ENCODE measurements at regions not wholly inside any gene's neighbourhood (a gene's known extent, or its start where the extent isn't known, plus 50 kb on each side); places are given as distances from the start of the nearest gene placed in this dataset.

GRCh38 chrX:121135488-121136207, 88.2 kb downstream of the GLUD2 start:
- DNase-seq (ENCODE audit: low read depth, low spot score): no peak
- TF ChIP-seq CTCF (conservative IDR thresholded peaks at IDR 0.05): no peak
- H3K27ac Mint-ChIP-seq (ENCODE audit: unreplicated experiment): no peak overlapping the region
- peaks cover 3% of the 10 kb centered on the region for H3K36me3 Mint-ChIP-seq (ENCODE audit: low read depth)
- no peaks in the 10 kb centered on the region for H3K27me3 Mint-ChIP-seq (ENCODE audit: low read depth)
- H3K9me3 Mint-ChIP-seq: peaks cover 4% of the 10 kb centered on the region
- H3K4me1 Mint-ChIP-seq: peaks cover 6% of the 10 kb centered on the region
- H3K4me3 Mint-ChIP-seq: no peak overlapping the region

GRCh38 chrX:121146059-121146628, 98.7 kb downstream of the GLUD2 start:
- no peak overlapping the region for H3K4me3 Mint-ChIP-seq
- no peak overlapping the region for H3K27ac Mint-ChIP-seq (ENCODE audit: unreplicated experiment)
- peaks cover 8% of the 10 kb centered on the region for H3K9me3 Mint-ChIP-seq
- no peaks in the 10 kb centered on the region for H3K27me3 Mint-ChIP-seq (ENCODE audit: low read depth)
- peaks cover 38% of the 10 kb centered on the region for H3K4me1 Mint-ChIP-seq
- H3K36me3 Mint-ChIP-seq (ENCODE audit: low read depth): no peaks in the 10 kb centered on the region
- TF ChIP-seq CTCF (conservative IDR thresholded peaks at IDR 0.05): no peak
- no peak for DNase-seq (ENCODE audit: low read depth, low spot score)

- H3K27me3 Mint-ChIP-seq (ENCODE audit: low read depth): no peaks in the 10 kb centered on the region
- H3K27ac Mint-ChIP-seq (ENCODE audit: unreplicated experiment): peak overlapping the region; percentile 82
- no peak for DNase-seq (ENCODE audit: low read depth, low spot score)
- peaks cover 23% of the 10 kb centered on the region for H3K4me1 Mint-ChIP-seq
- no peak for TF ChIP-seq CTCF (conservative IDR thresholded peaks at IDR 0.05)
- no peak overlapping the region for H3K4me3 Mint-ChIP-seq
- H3K9me3 Mint-ChIP-seq: peaks cover 14% of the 10 kb centered on the region
- H3K36me3 Mint-ChIP-seq (ENCODE audit: low read depth): peaks cover 7% of the 10 kb centered on the region
Observed at GRCh38 chrX:121150217-121150616, 102.8 kb downstream of the GLUD2 start.

GRCh38 chrX:121151293-121151692, 103.9 kb downstream of the GLUD2 start:
- no peak overlapping the region for H3K27ac Mint-ChIP-seq (ENCODE audit: unreplicated experiment)
- no peaks in the 10 kb centered on the region for H3K27me3 Mint-ChIP-seq (ENCODE audit: low read depth)
- no peak overlapping the region for H3K4me3 Mint-ChIP-seq
- DNase-seq (ENCODE audit: low read depth, low spot score): no peak
- H3K9me3 Mint-ChIP-seq: peaks cover 14% of the 10 kb centered on the region
- no peak for TF ChIP-seq CTCF (conservative IDR thresholded peaks at IDR 0.05)
- peaks cover 7% of the 10 kb centered on the region for H3K36me3 Mint-ChIP-seq (ENCODE audit: low read depth)
- H3K4me1 Mint-ChIP-seq: peaks cover 19% of the 10 kb centered on the region

- peaks cover 9% of the 10 kb centered on the region for H3K36me3 Mint-ChIP-seq (ENCODE audit: low read depth)
- peaks cover 37% of the 10 kb centered on the region for H3K4me1 Mint-ChIP-seq
- H3K9me3 Mint-ChIP-seq: peaks cover 15% of the 10 kb centered on the region
- H3K27me3 Mint-ChIP-seq (ENCODE audit: low read depth): no peaks in the 10 kb centered on the region
- H3K27ac Mint-ChIP-seq (ENCODE audit: unreplicated experiment): no peak overlapping the region
- TF ChIP-seq CTCF (conservative IDR thresholded peaks at IDR 0.05): no peak
- H3K4me3 Mint-ChIP-seq: no peak overlapping the region
- DNase-seq (ENCODE audit: low read depth, low spot score): no peak
Observed at GRCh38 chrX:121154858-121155404, 107.5 kb downstream of the GLUD2 start.

All from neural crest cell (in vitro differentiated cells).